ENCODE measurements at regions not wholly inside any gene's neighbourhood (a gene's known extent, or its start where the extent isn't known, plus 50 kb on each side); places are given as distances from the start of the nearest gene placed in this dataset.

- DNase-seq (ENCODE audit: low read depth in 1 of 2, low spot score in 1 of 2): no peak
- Histone ChIP-seq H3K27me3 (ENCODE audit: insufficient read depth, poor library complexity, severe bottlenecking) (peaks cover 7% of the 10 kb centered on the region), H3K27ac (replicated peaks) (no peak overlapping the region), H3K4me3 (replicated peaks; ENCODE audit: insufficient read depth, low read length) (no peak overlapping the region)
- TF ChIP-seq SPI1 (IDR thresholded peaks at IDR 0.05; ENCODE audit: borderline replicate concordance, low read depth): no peak
- TF ChIP-seq, protein P1, sequence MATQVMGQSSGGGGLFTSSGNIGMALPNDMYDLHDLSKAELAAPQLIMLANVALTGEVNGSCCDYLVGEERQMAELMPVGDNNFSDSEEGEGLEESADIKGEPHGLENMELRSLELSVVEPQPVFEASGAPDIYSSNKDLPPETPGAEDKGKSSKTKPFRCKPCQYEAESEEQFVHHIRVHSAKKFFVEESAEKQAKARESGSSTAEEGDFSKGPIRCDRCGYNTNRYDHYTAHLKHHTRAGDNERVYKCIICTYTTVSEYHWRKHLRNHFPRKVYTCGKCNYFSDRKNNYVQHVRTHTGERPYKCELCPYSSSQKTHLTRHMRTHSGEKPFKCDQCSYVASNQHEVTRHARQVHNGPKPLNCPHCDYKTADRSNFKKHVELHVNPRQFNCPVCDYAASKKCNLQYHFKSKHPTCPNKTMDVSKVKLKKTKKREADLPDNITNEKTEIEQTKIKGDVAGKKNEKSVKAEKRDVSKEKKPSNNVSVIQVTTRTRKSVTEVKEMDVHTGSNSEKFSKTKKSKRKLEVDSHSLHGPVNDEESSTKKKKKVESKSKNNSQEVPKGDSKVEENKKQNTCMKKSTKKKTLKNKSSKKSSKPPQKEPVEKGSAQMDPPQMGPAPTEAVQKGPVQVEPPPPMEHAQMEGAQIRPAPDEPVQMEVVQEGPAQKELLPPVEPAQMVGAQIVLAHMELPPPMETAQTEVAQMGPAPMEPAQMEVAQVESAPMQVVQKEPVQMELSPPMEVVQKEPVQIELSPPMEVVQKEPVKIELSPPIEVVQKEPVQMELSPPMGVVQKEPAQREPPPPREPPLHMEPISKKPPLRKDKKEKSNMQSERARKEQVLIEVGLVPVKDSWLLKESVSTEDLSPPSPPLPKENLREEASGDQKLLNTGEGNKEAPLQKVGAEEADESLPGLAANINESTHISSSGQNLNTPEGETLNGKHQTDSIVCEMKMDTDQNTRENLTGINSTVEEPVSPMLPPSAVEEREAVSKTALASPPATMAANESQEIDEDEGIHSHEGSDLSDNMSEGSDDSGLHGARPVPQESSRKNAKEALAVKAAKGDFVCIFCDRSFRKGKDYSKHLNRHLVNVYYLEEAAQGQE (IDR thresholded peaks at IDR 0.05; ENCODE audit: insufficient replicate concordance, low read depth): no peak
- no peak for TF ChIP-seq POLR2AphosphoS5 (IDR thresholded peaks at IDR 0.05; ENCODE audit: low read depth)
Observed at GRCh38 chr3:43870120-43870519, 179.4 kb downstream of the ABHD5 start.

- TF ChIP-seq POLR2AphosphoS5 (IDR thresholded peaks at IDR 0.05; ENCODE audit: low read depth): no peak
- no peak for TF ChIP-seq GABPA (IDR thresholded peaks at IDR 0.05; ENCODE audit: low read depth)
- no peak for TF ChIP-seq SPI1 (IDR thresholded peaks at IDR 0.05; ENCODE audit: borderline replicate concordance, low read depth)
- TF ChIP-seq, protein P1 (IDR thresholded peaks at IDR 0.05; ENCODE audit: insufficient replicate concordance, low read depth): no peak
- TF ChIP-seq, protein P2, sequence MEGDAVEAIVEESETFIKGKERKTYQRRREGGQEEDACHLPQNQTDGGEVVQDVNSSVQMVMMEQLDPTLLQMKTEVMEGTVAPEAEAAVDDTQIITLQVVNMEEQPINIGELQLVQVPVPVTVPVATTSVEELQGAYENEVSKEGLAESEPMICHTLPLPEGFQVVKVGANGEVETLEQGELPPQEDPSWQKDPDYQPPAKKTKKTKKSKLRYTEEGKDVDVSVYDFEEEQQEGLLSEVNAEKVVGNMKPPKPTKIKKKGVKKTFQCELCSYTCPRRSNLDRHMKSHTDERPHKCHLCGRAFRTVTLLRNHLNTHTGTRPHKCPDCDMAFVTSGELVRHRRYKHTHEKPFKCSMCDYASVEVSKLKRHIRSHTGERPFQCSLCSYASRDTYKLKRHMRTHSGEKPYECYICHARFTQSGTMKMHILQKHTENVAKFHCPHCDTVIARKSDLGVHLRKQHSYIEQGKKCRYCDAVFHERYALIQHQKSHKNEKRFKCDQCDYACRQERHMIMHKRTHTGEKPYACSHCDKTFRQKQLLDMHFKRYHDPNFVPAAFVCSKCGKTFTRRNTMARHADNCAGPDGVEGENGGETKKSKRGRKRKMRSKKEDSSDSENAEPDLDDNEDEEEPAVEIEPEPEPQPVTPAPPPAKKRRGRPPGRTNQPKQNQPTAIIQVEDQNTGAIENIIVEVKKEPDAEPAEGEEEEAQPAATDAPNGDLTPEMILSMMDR (IDR thresholded peaks at IDR 0.05; ENCODE audit: insufficient read depth, low read length): no peak
- Histone ChIP-seq H3K27ac (replicated peaks) (no peak overlapping the region), H3K27me3 (ENCODE audit: insufficient read depth, poor library complexity, severe bottlenecking) (peaks cover 7% of the 10 kb centered on the region), H3K4me3 (replicated peaks; ENCODE audit: insufficient read depth, low read length) (no peak overlapping the region)
- DNase-seq (ENCODE audit: low read depth in 1 of 2, low spot score in 1 of 2): no peak
Observed at GRCh38 chr3:43870844-43871626, 180.3 kb downstream of the ABHD5 start.

DNA sequence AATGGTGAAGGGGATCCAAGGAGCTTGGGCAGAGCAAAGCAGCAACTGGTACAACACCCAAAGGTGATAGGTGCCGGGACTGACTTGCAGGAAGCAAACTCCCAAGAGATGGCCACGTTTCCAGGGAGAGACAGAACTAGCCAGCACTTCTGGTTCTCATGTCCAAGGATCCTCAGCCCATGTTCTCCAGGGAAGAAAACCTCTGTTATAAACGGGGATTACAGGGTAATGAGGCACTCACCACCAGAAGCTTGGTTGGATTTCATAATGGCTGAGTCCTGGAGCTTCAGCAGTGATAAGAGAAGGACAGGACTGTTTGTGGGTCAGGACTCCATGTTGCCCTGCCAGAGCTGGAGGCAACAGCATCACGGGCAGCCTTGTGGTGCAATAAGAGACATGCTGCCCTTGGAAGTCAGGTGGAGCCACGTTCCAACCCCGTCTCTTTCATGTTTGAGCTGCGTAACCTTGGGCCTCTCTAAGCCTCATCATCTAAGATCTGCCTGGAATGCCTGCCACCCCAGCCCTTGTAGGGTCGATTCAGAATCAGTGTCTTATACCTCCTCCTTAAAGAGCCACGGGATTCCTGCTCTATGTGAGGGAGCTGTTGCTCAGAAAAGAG is 181.0 kb downstream of the ABHD5 start:
- no peak overlapping the region for H3K27ac ChIP-seq (replicated peaks)
- no peak overlapping the region for H3K4me3 ChIP-seq (replicated peaks; ENCODE audit: insufficient read depth, low read length)
- TF ChIP-seq POLR2AphosphoS5 (IDR thresholded peaks at IDR 0.05; ENCODE audit: low read depth): no peak
- TF ChIP-seq, protein P1 (IDR thresholded peaks at IDR 0.05; ENCODE audit: insufficient replicate concordance, low read depth): no peak
- no peak for TF ChIP-seq SPI1 (IDR thresholded peaks at IDR 0.05; ENCODE audit: borderline replicate concordance, low read depth)
- TF ChIP-seq, protein P2 (IDR thresholded peaks at IDR 0.05; ENCODE audit: insufficient read depth, low read length): no peak
- TF ChIP-seq GABPA (IDR thresholded peaks at IDR 0.05; ENCODE audit: low read depth): no peak
- H3K27me3 ChIP-seq (ENCODE audit: insufficient read depth, poor library complexity, severe bottlenecking): peaks cover 7% of the 10 kb centered on the region
- DNase-seq (ENCODE audit: low read depth in 1 of 2, low spot score in 1 of 2): no peak

Data from HL-60 (cell line).